Kidney tubule cell (primary cell): ENCODE measurements at regions not wholly inside any gene's neighbourhood (a gene's known extent, or its start where the extent isn't known, plus 50 kb on each side); places are given as distances from the start of the nearest gene placed in this dataset.

ENCODE experiments used
- DNase-seq: peaks from one replicate; pipeline ENCODE4 v3.0.0-alpha.2; 2018; ENCODE audit warnings: low spot score

DNA sequence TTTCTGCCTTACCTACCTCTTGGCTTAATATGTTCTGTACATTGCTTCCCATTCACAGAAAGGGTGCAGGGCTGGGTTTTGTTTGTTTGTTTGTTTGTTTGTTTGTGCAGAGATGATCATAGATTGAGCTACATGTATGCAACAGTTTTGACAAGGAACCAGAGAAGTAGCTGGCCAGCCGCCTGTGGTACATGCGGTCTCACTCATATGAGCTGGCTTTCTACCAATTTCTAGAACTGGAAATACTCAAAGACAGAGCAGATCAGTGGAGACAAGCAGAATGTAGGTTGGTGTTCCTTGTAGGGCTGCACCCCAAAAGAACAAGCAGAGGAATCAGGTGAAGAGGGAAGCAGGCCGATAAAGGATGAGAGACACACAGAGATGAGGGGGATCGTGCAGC, 502.7 kb downstream of the SOX2 start:
- DNase-seq: no peak

DNA sequence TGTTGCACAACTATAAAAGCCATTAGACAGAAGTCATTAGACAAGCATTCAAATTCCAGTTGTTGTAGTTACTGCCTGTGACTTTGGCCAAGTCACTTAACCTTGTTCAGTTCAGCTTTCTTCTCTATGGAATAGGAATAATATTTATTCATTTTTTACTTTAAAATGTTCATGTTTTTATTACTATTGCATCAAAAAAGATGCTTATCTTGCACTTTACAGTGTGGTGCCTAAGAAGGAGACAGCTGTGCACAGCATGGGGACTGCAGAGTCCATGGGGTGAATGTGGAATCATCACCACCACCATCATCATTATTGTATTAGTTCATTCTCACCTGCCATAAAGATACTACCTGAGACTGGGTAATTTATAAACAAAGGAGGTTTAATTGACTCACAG, 504.2 kb downstream of the SOX2 start:
- no peak for DNase-seq

DNA sequence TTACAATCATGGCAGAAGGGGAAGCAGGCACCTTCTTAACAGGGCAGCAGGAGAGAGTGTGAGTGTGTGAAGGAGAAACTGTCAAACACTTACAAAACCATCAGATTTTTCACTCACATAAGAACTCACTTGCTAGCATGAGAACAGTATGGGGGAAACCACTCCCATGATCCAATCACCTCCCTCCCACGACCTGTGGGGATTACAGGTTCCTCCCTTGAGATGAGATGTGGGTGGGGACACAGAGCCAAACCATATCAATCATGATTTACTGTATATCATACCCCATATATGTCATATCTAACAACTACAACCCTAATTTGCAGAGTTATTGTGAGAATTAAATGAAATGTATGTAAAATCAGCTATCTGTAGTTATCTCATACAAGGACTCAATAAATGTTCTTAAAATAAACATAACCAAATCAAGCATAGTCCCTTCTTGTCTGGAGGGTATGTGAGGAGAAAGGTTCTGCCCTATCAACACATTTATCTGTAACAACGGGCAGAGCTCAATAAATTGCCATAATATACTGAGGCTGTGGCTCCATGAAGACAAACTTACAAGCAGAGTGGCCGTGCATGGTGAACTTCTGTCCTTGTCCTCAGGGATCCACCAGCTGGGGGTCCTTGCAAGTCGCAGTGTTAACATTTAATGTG, 504.7 kb downstream of the SOX2 start:
- no peak for DNase-seq

DNA sequence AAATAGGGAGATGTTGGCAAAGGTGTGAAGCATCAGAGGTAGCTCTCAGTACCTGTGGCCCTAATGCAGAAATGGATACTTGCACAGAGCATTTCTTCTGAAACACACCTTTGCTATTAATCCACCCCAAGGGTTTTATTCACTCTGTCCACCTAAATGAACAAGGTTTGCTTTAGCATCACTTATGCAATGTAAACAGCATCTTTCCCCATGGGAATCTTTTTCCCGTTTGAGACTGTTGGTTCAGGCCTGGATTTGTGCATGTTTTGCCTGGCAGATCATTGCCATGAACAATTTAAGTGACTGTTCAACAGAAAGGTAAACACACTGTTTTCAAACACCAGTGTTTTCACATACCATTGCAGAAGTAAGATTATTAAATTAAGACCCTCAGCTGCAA, 508.3 kb downstream of the SOX2 start:
- DNase-seq: no peak

DNA sequence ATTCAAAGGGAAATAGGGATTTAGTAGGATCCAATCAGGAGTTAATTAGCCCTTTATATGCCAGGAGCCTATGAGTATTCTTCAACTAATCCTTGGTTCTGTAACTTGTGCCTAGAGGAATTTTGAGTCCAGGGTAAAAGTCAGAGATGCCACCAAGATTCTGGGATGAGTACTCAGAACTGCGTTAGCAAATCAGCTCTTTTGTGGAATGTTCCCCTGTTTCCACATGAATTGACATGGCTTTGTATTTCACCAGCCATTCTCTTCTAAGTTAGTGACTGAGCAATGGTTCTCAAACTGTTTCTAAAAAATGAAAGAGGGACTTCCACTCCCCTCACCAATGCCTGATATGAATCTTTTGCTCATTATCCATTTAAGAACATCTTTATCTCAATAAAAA, 508.7 kb downstream of the SOX2 start:
- no peak for DNase-seq

DNA sequence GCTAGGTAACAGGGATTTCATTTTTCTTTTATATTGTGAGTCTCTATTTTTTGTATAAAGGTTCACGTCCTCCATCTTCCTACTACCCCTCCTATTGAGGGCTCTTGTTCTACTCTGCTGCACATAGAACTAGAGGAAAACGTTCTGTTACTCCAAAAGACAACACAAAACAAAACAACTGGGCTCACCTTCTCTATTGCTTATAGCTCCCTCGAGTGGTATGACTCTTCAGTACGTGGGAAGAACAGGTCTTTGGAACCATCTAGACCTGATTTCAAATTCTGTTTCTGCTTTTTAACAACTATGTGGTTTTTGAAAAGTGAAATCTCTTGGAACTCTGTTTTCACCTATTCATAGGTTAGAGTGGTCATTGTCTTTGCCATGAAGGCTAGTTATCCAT, 515.3 kb downstream of the SOX2 start:
- no peak for DNase-seq

DNA sequence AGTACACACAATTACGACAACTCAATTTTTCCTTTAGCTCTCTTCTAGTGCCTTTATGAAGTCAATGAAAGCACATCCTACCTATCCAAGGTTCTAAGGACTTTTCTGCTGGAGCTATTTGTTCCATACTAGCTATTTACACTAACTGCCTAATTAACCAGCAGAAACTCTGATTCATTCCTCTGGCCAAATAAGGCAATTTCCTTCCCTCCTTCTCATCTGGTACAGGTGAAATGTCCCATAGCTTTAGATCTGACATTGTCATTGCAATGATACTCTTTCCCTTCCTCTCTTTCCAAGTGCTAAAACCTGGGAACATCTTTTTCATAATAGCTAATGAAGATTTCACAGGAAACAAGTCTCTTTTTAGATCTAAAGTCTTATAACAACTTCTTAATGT, 521.7 kb downstream of the SOX2 start:
- DNase-seq: no peak

DNA sequence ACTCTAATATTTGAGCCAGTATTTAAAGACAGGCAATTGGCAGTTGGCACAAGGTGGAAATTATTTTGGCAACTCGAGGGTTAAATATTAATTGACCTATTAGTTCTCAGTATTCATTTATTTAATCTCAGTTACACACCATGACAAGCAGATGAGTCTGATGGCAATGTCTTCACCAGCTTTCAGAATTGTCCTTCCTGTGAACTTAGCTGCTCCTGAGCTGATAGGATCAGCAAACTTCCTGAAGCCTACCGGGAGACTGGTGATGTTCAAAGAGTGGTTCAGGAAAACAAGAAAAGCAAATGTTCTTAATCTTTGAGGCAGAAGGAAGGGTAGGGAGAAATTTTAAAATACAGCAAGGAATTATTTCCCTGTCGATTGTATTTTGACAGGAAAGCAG, 522.2 kb downstream of the SOX2 start:
- DNase-seq: no peak

DNA sequence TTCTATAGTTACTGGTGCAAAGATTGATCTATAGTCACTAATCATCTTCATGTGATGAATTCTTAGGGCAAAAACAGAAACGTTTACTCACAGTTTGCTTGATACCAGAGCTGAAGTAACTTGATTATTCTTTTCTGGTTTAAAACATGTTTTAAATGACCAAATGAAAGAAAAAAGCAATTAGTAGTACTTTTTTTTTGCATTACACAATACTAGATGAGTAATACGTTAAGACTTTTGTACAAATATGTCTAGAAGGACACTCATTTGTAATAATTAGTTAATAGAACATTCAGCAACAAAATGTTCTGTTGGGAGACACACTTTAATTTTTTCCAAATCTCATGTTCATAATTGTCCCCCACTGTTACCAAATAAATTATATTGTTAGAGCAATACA, 523.2 kb downstream of the SOX2 start:
- DNase-seq: no peak

DNA sequence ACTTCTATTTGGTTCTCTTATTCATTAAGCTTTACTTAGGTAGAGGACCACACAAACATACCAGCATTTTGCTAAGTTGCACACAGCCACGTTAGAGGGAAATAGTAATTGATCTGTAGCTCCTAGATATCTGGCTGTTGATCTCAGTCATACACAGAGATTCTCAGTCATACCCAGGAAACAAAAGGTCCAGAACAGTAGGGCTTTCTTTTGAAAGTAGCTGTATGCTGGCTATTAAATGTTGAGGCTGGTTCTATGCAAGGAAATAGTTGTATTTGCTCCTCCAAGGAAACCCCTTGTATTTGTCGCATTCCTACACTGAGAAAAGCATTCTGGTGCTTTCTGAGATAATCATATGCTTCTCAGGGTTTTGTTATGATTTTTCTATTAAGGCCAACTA, 523.8 kb downstream of the SOX2 start:
- DNase-seq: no peak

DNA sequence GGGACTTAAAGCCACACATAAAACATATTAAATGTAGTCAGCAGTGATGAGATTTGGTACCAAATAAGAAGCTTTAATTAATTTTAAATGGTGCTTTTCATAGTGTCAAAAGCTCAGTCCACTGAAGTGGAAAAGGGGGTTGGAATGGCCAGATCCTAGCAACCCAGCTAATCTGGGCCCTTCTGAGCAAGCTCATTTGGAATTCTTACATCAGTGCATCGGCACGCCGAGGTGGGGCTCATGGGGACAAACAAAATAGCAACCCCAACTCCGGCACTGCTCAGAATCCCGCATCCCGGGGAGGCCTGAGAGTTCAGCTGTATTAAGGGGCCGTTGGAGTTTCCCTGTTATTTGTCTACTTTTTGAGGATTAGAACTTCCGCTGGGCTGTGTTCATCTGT, 526.4 kb downstream of the SOX2 start:
- DNase-seq: peak; percentile 82

DNA sequence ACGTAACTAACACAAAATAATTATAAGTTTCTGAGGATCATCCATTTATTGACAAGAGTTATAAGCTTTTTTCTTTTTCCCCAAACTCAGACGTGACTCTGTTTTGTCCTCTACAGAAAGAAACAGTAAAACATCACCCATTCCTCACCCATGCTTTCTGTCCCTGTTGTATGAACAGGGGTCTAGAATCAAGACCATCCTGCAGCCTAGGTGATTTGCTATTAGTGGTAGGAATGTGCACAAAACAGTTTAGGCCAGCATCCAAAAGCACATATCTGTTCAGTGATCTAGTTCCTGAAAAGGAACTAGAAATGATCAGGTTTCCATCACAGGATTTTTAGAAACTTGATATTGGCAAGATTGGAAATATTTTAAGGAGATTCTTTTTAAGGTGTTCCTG, 527.6 kb downstream of the SOX2 start:
- no peak for DNase-seq

DNA sequence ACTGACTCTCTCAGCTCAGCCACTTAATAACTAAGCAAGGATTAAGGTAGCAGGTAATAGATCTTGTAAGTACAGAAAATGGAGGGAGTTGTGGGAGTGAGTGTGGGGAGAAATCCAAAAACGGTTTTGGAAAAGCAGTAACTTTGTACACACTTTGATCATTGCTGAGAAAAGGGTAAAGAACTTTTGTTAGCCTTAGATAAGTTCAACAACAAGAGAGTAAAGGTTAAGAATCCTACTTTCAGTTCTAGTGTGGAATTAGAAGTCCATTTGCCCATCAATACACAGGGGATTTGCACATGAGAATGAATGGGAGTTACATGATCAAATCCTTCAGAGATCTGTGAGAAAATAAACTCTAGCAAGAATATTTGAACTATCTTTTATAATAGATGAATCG, 528.7 kb downstream of the SOX2 start:
- no peak for DNase-seq

DNA sequence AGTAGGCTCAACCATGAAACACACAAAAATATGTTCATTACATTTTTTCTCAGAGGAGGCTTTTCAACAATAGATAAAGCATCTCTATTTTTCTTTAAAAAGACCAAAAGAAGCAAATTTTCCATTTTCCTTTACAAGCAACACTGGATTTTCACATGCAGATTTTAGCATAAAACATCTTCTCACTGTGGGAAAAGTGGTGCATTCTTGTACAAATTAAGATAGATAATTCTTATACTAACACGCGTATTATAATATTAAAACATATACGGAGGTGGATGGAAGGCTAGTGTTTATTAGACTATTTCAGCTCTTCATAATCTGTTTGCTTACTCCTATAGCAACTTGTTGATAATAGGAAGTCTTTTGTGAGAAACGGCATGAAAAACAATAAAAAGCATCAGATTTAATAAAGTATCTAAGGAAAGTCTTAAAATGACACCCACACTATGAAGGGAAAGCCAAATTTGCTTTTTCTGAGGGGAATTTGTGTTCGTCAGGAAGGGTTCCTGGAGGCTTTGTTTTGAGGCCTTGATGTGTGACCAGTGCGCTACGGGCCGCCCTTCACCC, 529.6 kb downstream of the SOX2 start:
- DNase-seq: no peak

DNA sequence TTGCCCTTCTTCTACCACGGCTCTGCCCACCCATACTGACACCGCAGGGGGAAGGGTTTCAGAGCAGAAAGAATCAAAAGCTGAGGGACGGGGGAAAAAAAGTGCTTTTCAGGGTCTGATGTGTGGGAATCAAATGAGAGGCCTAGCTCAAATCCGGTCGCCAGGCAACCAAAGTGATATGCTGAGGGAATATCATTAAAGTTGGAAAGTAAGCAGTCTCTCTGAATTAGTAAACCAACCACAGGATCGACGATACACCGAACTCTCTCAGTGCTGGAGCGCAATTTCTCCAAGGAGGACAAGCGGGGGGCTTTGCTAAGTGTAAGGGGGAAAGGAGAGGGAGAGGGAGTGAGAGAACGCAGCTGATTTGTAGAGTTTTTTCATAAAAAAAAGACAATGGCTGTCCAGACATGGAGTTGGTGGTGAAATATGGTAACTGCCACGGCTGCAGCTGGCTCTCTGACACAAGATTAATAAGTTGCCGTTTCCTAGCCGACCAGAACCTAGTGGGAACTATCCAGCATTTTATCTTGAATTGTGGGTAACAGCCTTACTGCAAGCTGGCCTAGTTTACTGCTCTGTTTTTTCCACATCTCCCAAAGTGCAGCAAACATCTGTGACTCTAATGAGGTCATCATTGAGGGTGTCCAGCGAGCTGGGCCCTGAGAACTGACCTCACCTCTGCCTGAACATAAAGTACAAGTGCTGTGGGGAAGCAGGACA, 530.2 kb downstream of the SOX2 start:
- peak; percentile 43 for DNase-seq

DNA sequence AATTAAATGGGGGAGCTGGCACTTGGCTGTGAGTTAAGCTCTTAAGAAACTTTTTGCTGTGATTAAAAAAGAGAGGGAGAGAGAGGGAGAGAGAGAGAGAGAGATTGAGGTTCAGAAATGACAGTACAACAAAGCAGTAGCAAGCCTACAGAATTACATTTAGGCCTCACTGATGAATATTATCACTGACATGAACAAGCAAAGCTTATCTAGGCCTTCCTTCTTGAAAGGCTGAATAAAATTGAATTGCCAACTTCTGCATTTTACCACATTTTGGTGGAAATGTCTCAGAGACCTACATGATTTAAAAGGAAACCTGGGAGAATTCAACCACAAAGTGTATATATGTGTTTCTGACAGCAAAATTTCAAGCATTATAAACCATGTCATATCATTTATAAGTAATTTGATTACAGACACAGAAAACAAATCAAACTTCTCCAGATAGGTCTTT, 530.8 kb downstream of the SOX2 start:
- no peak for DNase-seq

DNA sequence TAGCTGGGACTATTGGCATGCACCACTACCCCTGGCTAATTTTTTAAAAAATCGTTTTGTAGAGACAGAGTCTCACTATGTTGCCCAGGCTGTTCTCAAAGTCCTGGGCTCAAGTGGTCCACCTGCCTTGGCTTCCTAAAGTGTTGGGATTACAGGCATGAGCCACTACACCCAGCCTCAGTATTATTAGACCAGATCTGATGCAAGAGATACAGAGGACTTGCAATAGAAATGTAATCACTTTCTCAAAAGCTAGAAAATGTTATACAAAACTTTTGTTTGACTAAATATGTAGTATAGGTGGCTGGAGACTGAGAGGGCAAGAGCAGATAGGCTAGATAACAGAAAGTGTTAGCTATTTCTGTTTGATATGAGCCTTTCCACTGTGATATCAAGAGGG, 531.9 kb downstream of the SOX2 start:
- no peak for DNase-seq

DNA sequence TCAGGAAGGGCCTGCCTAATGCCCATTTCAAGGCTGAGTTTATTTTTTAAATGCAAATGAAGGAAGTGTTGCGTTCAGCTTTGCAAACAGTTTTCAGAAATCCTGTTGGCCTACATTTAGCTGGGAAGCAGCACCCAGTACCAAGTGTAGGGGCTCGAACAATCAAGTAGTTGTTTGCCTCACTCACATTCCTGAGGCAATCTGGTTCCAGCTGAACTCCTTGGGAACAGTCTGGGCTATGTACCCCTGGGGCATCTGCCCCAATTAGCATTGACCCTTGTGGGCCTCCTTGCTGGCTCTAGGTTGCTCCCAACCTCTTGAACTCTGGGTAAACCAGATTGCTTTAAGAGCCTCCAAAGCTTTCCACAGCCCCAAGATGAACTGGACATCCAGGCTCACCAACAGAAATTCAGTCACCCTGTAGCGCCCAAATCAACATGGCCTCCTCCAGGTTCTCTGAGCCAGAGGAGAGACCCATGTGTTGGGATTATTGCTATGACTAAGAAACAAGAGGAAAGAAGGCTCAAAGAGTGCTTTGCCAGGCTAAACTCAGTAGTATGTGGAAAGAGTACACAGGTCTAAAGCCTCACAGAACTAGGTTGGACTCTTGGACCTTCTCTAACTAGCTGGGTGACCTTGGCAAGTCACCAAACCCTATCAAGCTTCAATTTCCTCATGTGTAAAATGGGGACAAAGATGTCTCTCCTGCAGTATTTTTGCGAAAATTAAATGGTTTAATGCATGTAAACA, 532.7 kb downstream of the SOX2 start:
- DNase-seq: no peak

DNA sequence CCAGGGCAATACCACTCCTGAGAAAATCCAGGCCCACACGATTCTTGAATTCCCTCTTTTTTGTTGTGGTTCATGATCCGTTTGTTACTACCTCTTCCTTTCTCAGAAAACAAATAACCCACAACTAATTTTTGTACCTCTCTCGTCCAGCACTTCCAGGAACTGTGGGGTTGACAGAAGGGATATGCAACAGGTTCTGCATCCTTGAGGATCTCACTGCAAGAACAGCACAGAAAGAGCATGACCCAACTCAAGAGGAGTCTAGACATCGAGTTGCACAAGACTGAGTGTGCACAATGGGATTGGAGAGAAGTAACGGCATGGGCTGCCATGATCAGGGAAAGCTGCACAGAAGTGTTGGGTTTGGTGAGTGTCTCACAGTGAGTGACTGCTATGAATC, 533.3 kb downstream of the SOX2 start:
- DNase-seq: no peak

DNA sequence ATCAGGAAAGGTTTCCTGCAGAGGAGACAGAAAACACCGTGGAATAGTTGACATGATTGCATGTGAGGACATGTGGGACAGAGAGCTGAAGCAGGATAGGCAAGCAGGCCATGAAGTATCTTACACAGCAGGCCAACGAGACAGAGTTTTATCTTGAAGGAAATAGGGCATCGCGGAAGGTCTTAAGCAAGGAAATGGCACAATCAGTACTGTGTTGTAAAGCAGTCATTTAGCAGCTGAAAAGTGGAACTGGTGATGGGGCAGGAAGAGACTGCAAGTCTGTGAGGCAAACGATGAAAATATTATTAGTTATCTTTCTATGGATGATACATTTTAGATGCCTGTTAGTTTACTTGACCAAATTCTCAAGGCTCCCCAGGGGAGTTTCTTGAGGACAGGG, 535.1 kb downstream of the SOX2 start:
- DNase-seq: no peak

DNA sequence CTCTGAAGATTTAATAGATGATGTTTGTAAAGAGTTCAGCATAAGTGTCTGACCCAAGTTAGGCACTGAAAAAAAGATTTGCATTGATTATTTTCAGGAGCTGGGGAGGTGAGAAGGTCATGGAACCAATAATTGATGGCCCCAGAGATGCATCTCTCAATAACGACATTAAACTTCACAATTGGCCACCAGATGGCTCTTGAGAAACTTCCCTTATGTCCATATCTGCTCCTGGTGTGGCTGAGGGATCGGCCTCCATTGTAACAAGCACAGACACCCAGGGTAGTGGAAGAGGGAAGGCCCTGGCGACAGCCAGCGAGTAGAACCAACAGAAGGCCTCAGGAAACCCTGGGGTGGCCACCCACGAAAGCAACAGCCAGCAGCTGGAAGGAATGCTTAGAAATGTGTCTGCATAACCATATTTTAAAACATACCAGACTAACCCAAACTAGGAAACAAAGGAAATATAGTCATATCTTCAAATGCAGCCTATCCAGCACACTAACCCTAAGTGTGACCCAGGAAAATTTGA, 536.7 kb downstream of the SOX2 start:
- DNase-seq: no peak

DNA sequence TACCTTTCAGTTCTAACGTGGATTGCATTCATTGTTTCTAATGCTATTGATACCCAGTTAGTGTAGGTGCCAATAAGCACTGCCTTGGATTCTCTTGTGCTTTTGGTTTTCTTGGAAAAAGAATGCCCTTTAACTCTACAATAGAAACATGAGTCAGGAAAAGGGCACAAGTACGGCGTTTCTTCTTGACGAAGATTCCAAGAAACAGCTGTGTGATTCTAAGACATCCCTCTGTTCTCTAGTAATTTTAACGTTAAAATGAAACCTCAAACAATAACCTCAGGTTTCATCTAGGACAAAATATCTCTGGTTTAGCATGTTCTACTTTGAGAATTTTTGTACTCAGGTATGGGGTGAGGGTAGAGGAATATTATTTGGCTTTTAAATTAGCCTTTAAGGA, 540.5 kb upstream of the ATP11B start:
- no peak for DNase-seq

DNA sequence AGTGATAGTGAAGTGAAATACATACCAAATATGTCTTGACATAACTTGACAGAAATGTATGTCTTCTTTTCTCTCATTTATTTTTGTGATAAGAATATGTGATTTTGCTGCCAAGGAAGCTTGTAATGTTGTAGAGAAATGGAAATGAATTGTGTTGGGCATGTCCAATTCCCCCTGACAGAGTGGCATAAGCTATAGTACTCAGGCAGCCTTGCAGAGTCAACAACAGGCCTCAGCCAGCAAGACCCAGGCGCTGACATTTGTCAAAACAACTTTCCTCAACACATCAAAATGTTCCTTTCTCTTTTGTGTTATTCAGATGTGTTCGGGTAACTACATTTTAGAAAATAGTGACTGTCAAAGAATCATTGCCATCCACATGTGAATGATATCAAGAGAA, 538.1 kb upstream of the ATP11B start:
- DNase-seq: no peak
